Islet precursor cell (in vitro differentiated cells): ENCODE measurements at regions not wholly inside any gene's neighbourhood (a gene's known extent, or its start where the extent isn't known, plus 50 kb on each side); places are given as distances from the start of the nearest gene placed in this dataset.

Source experiments
- DNase-seq: peaks from one replicate; pipeline ENCODE4 v3.0.0-alpha.2; 2018

- DNase-seq: no peak
Measured at GRCh38 chr1:98021126-98021525, 100.3 kb upstream of the DPYD start.

- no peak for DNase-seq
Measured at GRCh38 chr1:98019747-98020146, 98.9 kb upstream of the DPYD start.

GRCh38 chr1:98018074-98018473 is 97.2 kb upstream of the DPYD start:
- DNase-seq: no peak

DNA sequence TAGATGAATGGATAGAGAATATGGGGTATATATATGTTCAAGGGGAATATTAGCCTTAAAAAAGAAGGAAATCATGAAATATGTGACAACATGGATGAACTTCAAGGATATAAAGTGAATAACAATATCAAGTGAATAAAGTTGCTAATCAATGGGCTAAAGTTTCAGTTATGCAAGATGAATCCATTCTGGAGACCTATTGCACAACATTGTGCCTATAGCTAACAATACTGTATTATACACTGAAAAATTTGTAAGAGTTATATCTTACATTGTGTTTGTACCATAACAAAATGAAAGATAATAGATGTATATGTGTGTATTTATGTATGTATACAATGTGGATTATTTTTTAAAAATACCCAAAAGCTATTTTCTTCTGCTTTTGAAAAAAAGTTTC is 96.3 kb upstream of the DPYD start:
- no peak for DNase-seq

GRCh38 chr1:98008373-98008772 is 87.5 kb upstream of the DPYD start:
- DNase-seq: no peak

DNA sequence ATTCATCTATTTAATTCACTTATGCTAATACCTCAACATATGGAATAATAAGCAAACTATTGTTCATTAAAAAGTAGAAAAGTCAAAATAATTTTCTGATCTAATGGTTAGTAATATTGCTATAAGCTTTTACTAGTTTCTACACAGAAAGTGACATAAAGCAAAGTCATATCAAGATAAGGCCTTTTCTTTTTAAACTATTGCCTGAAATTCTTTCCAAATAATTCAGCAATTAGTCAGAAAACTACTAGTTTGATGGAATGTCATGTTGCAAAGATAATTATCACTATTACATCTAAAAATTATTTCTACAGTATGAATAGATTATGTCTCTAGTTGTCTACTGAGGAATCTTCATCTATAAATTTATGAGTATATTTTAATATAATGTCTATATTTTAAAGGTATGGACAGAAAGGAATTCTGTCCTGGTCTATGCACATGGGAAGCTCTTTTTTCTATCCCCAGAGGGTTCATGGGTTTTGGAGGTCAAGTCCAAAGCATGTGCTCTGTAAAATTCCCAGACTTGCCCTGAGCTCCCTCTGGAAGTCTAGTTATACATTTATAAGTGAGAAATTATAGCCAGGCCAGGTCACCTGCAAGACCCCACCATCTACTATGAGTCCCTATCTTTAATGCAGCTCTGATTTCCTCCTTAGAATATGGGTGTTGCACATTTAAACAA is 84.6 kb upstream of the DPYD start:
- no peak for DNase-seq

- no peak for DNase-seq
Measured at GRCh38 chr1:98003442-98003841, 82.6 kb upstream of the DPYD start.

DNA sequence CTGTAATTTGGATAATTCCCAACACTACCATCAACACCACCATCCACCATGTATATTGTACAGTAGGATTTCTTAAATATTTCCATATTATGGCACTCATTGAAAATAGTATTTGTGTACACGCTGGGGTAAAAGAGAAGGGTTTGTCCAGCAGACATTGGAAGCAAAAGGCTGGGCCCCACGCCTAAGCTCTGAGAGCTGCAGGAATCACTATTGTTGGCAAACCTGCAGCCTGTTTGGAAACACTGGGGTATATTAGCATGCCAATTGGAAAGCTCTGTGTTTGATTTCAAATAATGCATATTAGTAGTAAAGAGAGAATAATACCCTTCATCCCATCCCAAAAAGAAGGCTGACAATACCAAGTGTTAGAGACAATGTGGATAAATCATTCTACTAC is 81.5 kb upstream of the DPYD start:
- no peak for DNase-seq

DNA sequence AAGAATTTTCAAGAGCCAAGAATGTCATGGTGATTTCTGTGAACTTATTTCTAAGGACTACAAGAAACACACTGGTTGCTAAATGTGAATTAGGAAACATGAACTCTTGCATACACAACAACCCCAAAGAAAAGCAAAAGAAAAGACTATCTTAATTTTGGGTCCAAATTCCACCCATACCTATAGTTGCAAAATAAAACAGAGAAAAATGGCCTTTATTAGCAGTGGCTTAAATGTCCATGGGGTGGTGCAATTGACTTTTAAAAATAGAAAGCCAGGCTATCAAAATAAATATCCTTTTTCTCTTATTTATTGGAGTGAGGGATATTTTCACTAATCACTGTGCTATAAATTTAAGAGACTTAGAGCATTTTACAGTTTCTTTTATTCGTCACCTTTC is 80.9 kb upstream of the DPYD start:
- no peak for DNase-seq

- DNase-seq: no peak
Measured at GRCh38 chr1:97999320-97999719, 78.5 kb upstream of the DPYD start.

GRCh38 chr1:97996880-97997279 is 76.0 kb upstream of the DPYD start:
- DNase-seq: no peak

GRCh38 chr1:97989094-97989680 is 68.4 kb upstream of the DPYD start:
- no peak for DNase-seq

DNA sequence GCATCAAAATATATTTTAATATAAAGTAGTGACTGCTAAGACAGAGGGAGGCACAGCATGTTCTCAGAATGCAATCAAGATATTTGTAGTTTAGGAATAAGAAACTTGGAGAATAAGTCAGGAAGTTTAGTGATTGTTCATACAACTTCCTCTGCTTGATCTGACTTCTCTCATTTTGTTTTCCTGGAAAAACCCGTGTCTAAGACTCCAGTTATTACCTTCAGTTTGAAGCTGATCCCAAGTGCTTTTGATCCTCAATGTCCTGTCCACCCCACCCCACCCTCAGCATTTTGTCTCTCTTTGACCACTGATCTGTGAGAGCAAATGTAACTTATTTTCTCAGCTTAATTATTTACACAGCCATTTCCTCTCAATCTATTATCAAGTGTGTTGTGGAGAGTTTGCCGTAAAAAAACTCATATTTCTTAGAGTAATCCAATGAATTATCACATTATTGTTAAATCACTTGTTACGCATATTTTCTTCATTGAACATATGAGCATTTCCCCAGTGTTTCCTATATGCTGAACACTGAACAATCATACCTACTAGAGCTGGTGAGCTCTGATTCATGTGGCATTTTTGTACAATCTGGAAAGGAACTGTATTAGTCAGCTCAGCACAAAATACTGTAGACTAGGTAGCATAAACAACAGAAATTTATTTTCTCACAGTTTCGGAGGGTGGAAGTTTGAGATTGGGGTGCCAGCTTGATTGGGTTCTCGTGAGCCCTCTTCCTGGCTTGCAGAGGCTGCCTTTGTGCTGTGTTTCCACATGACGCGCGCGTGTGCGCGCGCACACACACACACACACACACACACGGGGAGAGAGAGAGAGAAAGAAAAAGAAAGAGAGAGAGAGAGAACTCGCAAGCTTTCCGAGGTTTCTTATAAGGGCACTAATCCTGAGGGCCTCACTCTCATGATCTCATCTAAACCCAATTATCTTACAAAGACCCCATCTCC is 65.5 kb upstream of the DPYD start:
- DNase-seq: no peak

GRCh38 chr1:97983126-97983525 is 62.3 kb upstream of the DPYD start:
- DNase-seq: no peak

GRCh38 chr1:97980530-97980929 is 59.7 kb upstream of the DPYD start:
- no peak for DNase-seq

- no peak for DNase-seq
Measured at GRCh38 chr1:97976801-97977200, 56.0 kb upstream of the DPYD start.
